Sigmoid colon (tissue), 6 donors: ENCODE measurements at regions not wholly inside any gene's neighbourhood (a gene's known extent, or its start where the extent isn't known, plus 50 kb on each side); places are given as distances from the start of the nearest gene placed in this dataset.

Source experiments
- DNase-seq: peaks from one replicate; pipeline ENCODE4 v3.0.0-alpha.2; 2019
- H3K27ac ChIP-seq, 4 donors: fragments of 200-600 bp; sonication (generic); one replicate each; pipeline ENCODE4 v1.5.1; 2016 to 2019; ENCODE audit warnings: mild to moderate bottlenecking in 1 of 4
- H3K27me3 ChIP-seq, 3 donors: fragments of 200-600 bp; sonication (generic); one replicate each; pipeline ENCODE4 v1.5.1; 2019; ENCODE audit warnings: mild to moderate bottlenecking in 1 of 3
- H3K36me3 ChIP-seq, 4 donors: fragments of 200-600 bp; sonication (generic); one replicate each; pipeline ENCODE4 v1.5.1; 2016 to 2019
- H3K4me1 ChIP-seq, 4 donors: fragments of 200-600 bp; sonication (generic); one replicate each; pipeline ENCODE4 v1.5.1; 2017 to 2019
- H3K4me3 ChIP-seq, 4 donors: fragments of 200-600 bp; sonication (generic); one replicate each; pipeline ENCODE4 v1.5.1; 2017 to 2019; ENCODE audit warnings: mild to moderate bottlenecking in 2 of 4, moderate library complexity in 1 of 4
- H3K9me3 ChIP-seq, 4 donors: fragments of 200-600 bp in 3 of 4; sonication (generic) in 3 of 4; one replicate each; pipeline versions ENCODE4 v1.5.1 to v1.6.1; 2013 to 2019
- CTCF ChIP-seq, 4 experiments: fragments of 450-650 bp in 3 of 4; fragments of 200-600 bp in 1 of 4; IDR thresholded peaks; one replicate each; pipeline ENCODE4 v1.5.1; 2016 to 2019; ENCODE audit warnings: antibody characterized with exemption in 4 of 4, mild to moderate bottlenecking in 3 of 4, moderate library complexity in 2 of 4
- EP300 ChIP-seq, 4 donors: sonication (generic); formaldehyde crosslinking; IDR thresholded peaks; one replicate each; pipeline ENCODE4 v1.6.1; 2017; ENCODE audit warnings: antibody characterized with exemption in 4 of 4
- POLR2A ChIP-seq, 2 donors: fragments of 450-650 bp; IDR thresholded peaks; one replicate each; pipeline ENCODE4 v1.6.1; 2016; ENCODE audit warnings: antibody characterized with exemption in 2 of 2, mild to moderate bottlenecking in 2 of 2, moderate library complexity in 2 of 2
- POLR2AphosphoS5 ChIP-seq, 4 donors: sonication (generic); formaldehyde crosslinking; IDR thresholded peaks; one replicate each; pipeline ENCODE4 v1.6.1; 2017; ENCODE audit warnings: antibody characterized with exemption in 4 of 4
- WGBS, 2 donors: extraction: QIAGEN DNeasy Blood & Tissue Kit; methylation state at CpG; one replicate each; pipeline ENCODE4 v1.1.7; 2013; 5-methylcytosine and 5-hydroxymethylcytosine counted together
- intact Hi-C: fragments of 100-400 bp; cut with DNase I; formaldehyde crosslinking; loops from one replicate; pipeline ENCODE4 v1.15.1; 2023
- donor health status: healthy with polysubstance abuse.
- donor health status: healthy.

- Histone ChIP-seq H3K27me3 (no peaks in the 10 kb centered on the region), H3K36me3 (no peaks in the 10 kb centered on the region), H3K27ac (no peak overlapping the region), H3K9me3 (no peaks in the 10 kb centered on the region), H3K4me3 (no peak overlapping the region), H3K4me1 (peaks cover 0 to 8% (median 2%) of the 10 kb centered on the region in 4 donors)
- no peak for TF ChIP-seq POLR2AphosphoS5 (IDR thresholded peaks at IDR 0.05)
- no peak for TF ChIP-seq POLR2A (IDR thresholded peaks at IDR 0.05)
- TF ChIP-seq CTCF (IDR thresholded peaks at IDR 0.05) = no peak
- DNase-seq = no peak
- intact Hi-C loops = no loop called here
Measured at GRCh38 chr20:55097621-55098020, 622.2 kb downstream of the DOK5 start.

- no peak for TF ChIP-seq EP300 (IDR thresholded peaks at IDR 0.05)
- no peak for TF ChIP-seq POLR2A (IDR thresholded peaks at IDR 0.05)
- TF ChIP-seq POLR2AphosphoS5 (IDR thresholded peaks at IDR 0.05) = no peak
- no peak for TF ChIP-seq CTCF (IDR thresholded peaks at IDR 0.05)
- Histone ChIP-seq H3K27me3 (no peaks in the 10 kb centered on the region), H3K9me3 (no peaks in the 10 kb centered on the region), H3K4me3 (no peak overlapping the region), H3K27ac (no peak overlapping the region), H3K36me3 (no peaks in the 10 kb centered on the region), H3K4me1 (peaks cover 0 to 8% (median 2%) of the 10 kb centered on the region in 4 donors)
- WGBS, 2 donors = 37 to 48% methylated on average over 4 of the region's 4 CpGs
- no peak for DNase-seq
- intact Hi-C loops = no loop called here
Measured at GRCh38 chr20:55095745-55096400, 620.5 kb downstream of the DOK5 start.

- WGBS, 2 donors = 86 to 87% methylated on average over 12 of the region's 12 CpGs
- intact Hi-C loops = no loop called here
- TF ChIP-seq POLR2AphosphoS5 (IDR thresholded peaks at IDR 0.05) = no peak
- TF ChIP-seq CTCF (IDR thresholded peaks at IDR 0.05) = no peak
- no peak for TF ChIP-seq POLR2A (IDR thresholded peaks at IDR 0.05)
- no peak for TF ChIP-seq EP300 (IDR thresholded peaks at IDR 0.05)
Measured at GRCh38 chr20:55094353-55094861, 619.0 kb downstream of the DOK5 start.

GRCh38 chr20:55090286-55090685, 614.9 kb downstream of the DOK5 start:
- 61 to 75% methylated on average over 4 of the region's 4 CpGs for WGBS, 2 donors
- DNase-seq = no peak
- intact Hi-C loops = no loop called here
- Histone ChIP-seq H3K27me3 (no peaks in the 10 kb centered on the region), H3K4me1 (no peaks in the 10 kb centered on the region), H3K27ac (no peak overlapping the region), H3K9me3 (no peaks in the 10 kb centered on the region), H3K36me3 (no peaks in the 10 kb centered on the region), H3K4me3 (no peak overlapping the region)
- TF ChIP-seq EP300 (IDR thresholded peaks at IDR 0.05) (no peak), POLR2A (IDR thresholded peaks at IDR 0.05) (no peak), POLR2AphosphoS5 (IDR thresholded peaks at IDR 0.05) (no peak), CTCF (IDR thresholded peaks at IDR 0.05) (no peak)

More at GRCh38 chr20:55094353-55094861, 619.0 kb downstream of the DOK5 start:
- H3K4me3 ChIP-seq = no peak overlapping the region
- DNase-seq = no peak
- peaks cover 0 to 8% (median 2%) of the 10 kb centered on the region in 4 donors for H3K4me1 ChIP-seq
- no peaks in the 10 kb centered on the region for H3K36me3 ChIP-seq
- H3K27ac ChIP-seq = no peak overlapping the region
- H3K9me3 ChIP-seq = no peaks in the 10 kb centered on the region
- H3K27me3 ChIP-seq = no peaks in the 10 kb centered on the region

GRCh38 chr20:55086421-55086820, 611.0 kb downstream of the DOK5 start:
- WGBS, 2 donors = 89 to 91% methylated on average over 1 of the region's 1 CpG
- peaks cover 0 to 3% (median 0%) of the 10 kb centered on the region in 4 donors for H3K9me3 ChIP-seq
- H3K4me1 ChIP-seq = no peaks in the 10 kb centered on the region
- no peaks in the 10 kb centered on the region for H3K36me3 ChIP-seq
- TF ChIP-seq POLR2A (IDR thresholded peaks at IDR 0.05) = no peak
- no peak for TF ChIP-seq EP300 (IDR thresholded peaks at IDR 0.05)
- no peak for TF ChIP-seq CTCF (IDR thresholded peaks at IDR 0.05)
- TF ChIP-seq POLR2AphosphoS5 (IDR thresholded peaks at IDR 0.05) = no peak
- DNase-seq = no peak
- intact Hi-C loops = no loop called here
- no peak overlapping the region for H3K4me3 ChIP-seq
- H3K27ac ChIP-seq = no peak overlapping the region
- no peaks in the 10 kb centered on the region for H3K27me3 ChIP-seq
